Vagina (tissue), 2 donors: ENCODE measurements at regions not wholly inside any gene's neighbourhood (a gene's known extent, or its start where the extent isn't known, plus 50 kb on each side); places are given as distances from the start of the nearest gene placed in this dataset.
"Not testable (repeated sequence)": the region's sequence is repeated elsewhere in the genome, so short reads cannot be mapped to it uniquely, and the experiment has no call there.

Experiments used
- DNase-seq, 2 donors: peaks; one replicate each; pipeline ENCODE4 v3.0.0-alpha.2; 2017; ENCODE audit errors: extremely low spot score in 2 of 2
- H3K27ac ChIP-seq: fragments of 200-600 bp; sonication (generic); one replicate; pipeline ENCODE4 v1.5.1; 2019
- H3K27me3 ChIP-seq: fragments of 200-600 bp; sonication (generic); one replicate; pipeline ENCODE4 v1.5.1; 2019
- H3K36me3 ChIP-seq, 2 donors: fragments of 200-600 bp; sonication (generic); one replicate each; pipeline ENCODE4 v1.5.1; 2017 to 2019
- H3K4me1 ChIP-seq: fragments of 200-600 bp; sonication (generic); one replicate; pipeline ENCODE4 v1.5.1; 2019
- H3K4me3 ChIP-seq, 2 donors: fragments of 200-600 bp; sonication (generic); 1 replicate in 1 of 2; 2 replicates in 1 of 2; pipeline ENCODE4 v1.5.1; 2016 to 2019
- H3K9me3 ChIP-seq: fragments of 200-600 bp; sonication (generic); one replicate; pipeline ENCODE4 v1.5.1; 2019
- CTCF ChIP-seq, 3 experiments: fragments of 450-650 bp in 2 of 3; fragments of 200-600 bp in 1 of 3; sonication (generic) in 1 of 3; IDR thresholded peaks; one replicate each; pipeline ENCODE4 v1.5.1; 2017 to 2019; ENCODE audit warnings: antibody characterized with exemption in 3 of 3, mild to moderate bottlenecking in 2 of 3, moderate library complexity in 2 of 3
- POLR2A ChIP-seq, 2 donors: fragments of 450-650 bp; IDR thresholded peaks; one replicate each; pipeline ENCODE4 v1.6.1; 2017; ENCODE audit warnings: antibody characterized with exemption in 2 of 2, mild to moderate bottlenecking in 2 of 2, moderate library complexity in 2 of 2
- POLR2AphosphoS5 ChIP-seq, 2 donors: sonication (generic); formaldehyde crosslinking; IDR thresholded peaks; one replicate each; pipeline ENCODE4 v1.9.0; 2017; ENCODE audit warnings: antibody characterized with exemption in 2 of 2, mild to moderate bottlenecking in 2 of 2, low read depth in 1 of 2; ENCODE audit not compliant: insufficient read depth in 1 of 2
- intact Hi-C: fragments of 100-400 bp; cut with DNase I; formaldehyde crosslinking; loops from one replicate; pipeline ENCODE4 v1.15.1; 2023

GRCh38 chr5:165029099-165029870 lies 1523.9 kb downstream of the MAT2B start:
- intact Hi-C loops, result no loop called here
- H3K27me3 ChIP-seq, result no peaks in the 10 kb centered on the region
- H3K36me3 ChIP-seq, result no peaks in the 10 kb centered on the region
- no peak overlapping the region for H3K4me3 ChIP-seq
- no peak overlapping the region for H3K27ac ChIP-seq
- DNase-seq, result no peak
- TF ChIP-seq POLR2A (IDR thresholded peaks at IDR 0.05) (no peak), POLR2AphosphoS5 (IDR thresholded peaks at IDR 0.05; ENCODE audit: insufficient read depth in 1 of 2, low read depth in 1 of 2) (no peak), CTCF (IDR thresholded peaks at IDR 0.05) (no peak)
- H3K4me1 ChIP-seq, result no peaks in the 10 kb centered on the region
- no peaks in the 10 kb centered on the region for H3K9me3 ChIP-seq

- DNase-seq, result no peak
- intact Hi-C loops, result no loop called here
Observed at GRCh38 chr5:165030971-165031370, 1525.6 kb downstream of the MAT2B start.

GRCh38 chr5:165031371-165031770 lies 1526.0 kb downstream of the MAT2B start:
- no peaks in the 10 kb centered on the region for H3K9me3 ChIP-seq
- no peak for DNase-seq
- H3K4me3 ChIP-seq, result no peak overlapping the region
- H3K27ac ChIP-seq, result no peak overlapping the region
- H3K36me3 ChIP-seq, result no peaks in the 10 kb centered on the region
- TF ChIP-seq POLR2AphosphoS5 (IDR thresholded peaks at IDR 0.05; ENCODE audit: insufficient read depth in 1 of 2, low read depth in 1 of 2), result no peak
- no peak for TF ChIP-seq CTCF (IDR thresholded peaks at IDR 0.05)
- no peak for TF ChIP-seq POLR2A (IDR thresholded peaks at IDR 0.05)
- H3K27me3 ChIP-seq, result no peaks in the 10 kb centered on the region
- no peaks in the 10 kb centered on the region for H3K4me1 ChIP-seq
- intact Hi-C loops, result no loop called here

More at GRCh38 chr5:165030971-165031370, 1525.6 kb downstream of the MAT2B start:
- Histone ChIP-seq H3K4me3 (no peak overlapping the region), H3K27me3 (no peaks in the 10 kb centered on the region), H3K4me1 (no peaks in the 10 kb centered on the region), H3K27ac (no peak overlapping the region), H3K36me3 (no peaks in the 10 kb centered on the region), H3K9me3 (no peaks in the 10 kb centered on the region)
- TF ChIP-seq POLR2A (IDR thresholded peaks at IDR 0.05) (no peak), CTCF (IDR thresholded peaks at IDR 0.05) (no peak), POLR2AphosphoS5 (IDR thresholded peaks at IDR 0.05; ENCODE audit: insufficient read depth in 1 of 2, low read depth in 1 of 2) (no peak)

- no peaks in the 10 kb centered on the region for H3K4me1 ChIP-seq
- H3K36me3 ChIP-seq, result no peaks in the 10 kb centered on the region
- no peak for DNase-seq
- no peak for TF ChIP-seq POLR2A (IDR thresholded peaks at IDR 0.05)
- no peak for TF ChIP-seq POLR2AphosphoS5 (IDR thresholded peaks at IDR 0.05; ENCODE audit: insufficient read depth in 1 of 2, low read depth in 1 of 2)
- no peak for TF ChIP-seq CTCF (IDR thresholded peaks at IDR 0.05)
- H3K27me3 ChIP-seq, result no peaks in the 10 kb centered on the region
- no peaks in the 10 kb centered on the region for H3K9me3 ChIP-seq
- intact Hi-C loops, result no loop called here
- H3K27ac ChIP-seq, result no peak overlapping the region
- no peak overlapping the region for H3K4me3 ChIP-seq
Observed at GRCh38 chr5:165035520-165035919, 1530.1 kb downstream of the MAT2B start.

GRCh38 chr5:165039748-165040147 lies 1534.3 kb downstream of the MAT2B start:
- no peak overlapping the region for H3K4me3 ChIP-seq
- H3K9me3 ChIP-seq, result no peaks in the 10 kb centered on the region
- no peak overlapping the region for H3K27ac ChIP-seq
- H3K36me3 ChIP-seq, result no peaks in the 10 kb centered on the region
- H3K4me1 ChIP-seq, result no peaks in the 10 kb centered on the region
- no peaks in the 10 kb centered on the region for H3K27me3 ChIP-seq
- no peak for DNase-seq
- intact Hi-C loops, result no loop called here
- TF ChIP-seq CTCF (IDR thresholded peaks at IDR 0.05) (no peak), POLR2AphosphoS5 (IDR thresholded peaks at IDR 0.05; ENCODE audit: insufficient read depth in 1 of 2, low read depth in 1 of 2) (no peak), POLR2A (IDR thresholded peaks at IDR 0.05) (no peak)

- H3K9me3 ChIP-seq, H3K4me1 ChIP-seq, intact Hi-C loops, DNase-seq, H3K27me3 ChIP-seq, H3K4me3 ChIP-seq, H3K36me3 ChIP-seq, H3K27ac ChIP-seq: not testable (repeated sequence)
Observed at GRCh38 chr5:165045941-165046340, 1540.5 kb downstream of the MAT2B start.
